GM18951 (cell line): ENCODE measurements at regions not wholly inside any gene's neighbourhood (a gene's known extent, or its start where the extent isn't known, plus 50 kb on each side); places are given as distances from the start of the nearest gene placed in this dataset.

ENCODE experiments used
- POLR2A ChIP-seq: IDR thresholded peaks from 4 replicates; pipeline ENCODE4 v1.6.1; 2011; ENCODE audit warnings: mild to moderate bottlenecking; ENCODE audit not compliant: insufficient read length, insufficient read depth; ENCODE audit errors: extremely low read depth
- in situ Hi-C: fragments of 300-500 bp; cut with MboI; formaldehyde crosslinking; loops from one replicate; pipeline ENCODE4 v1.12.0; 2022; ENCODE audit warnings: low sequenced_read_pairs, mixed read lengths, inconsistent platforms; ENCODE audit not compliant: unreplicated experiment

- no peak for TF ChIP-seq POLR2A
- in situ Hi-C loops: no loop called here
Measured at GRCh38 chr1:219797009-219797408, 131.3 kb downstream of the SLC30A10 start.

GRCh38 chr1:219795363-219795917 lies 132.9 kb downstream of the SLC30A10 start:
- in situ Hi-C loops: no loop called here
- no peak for TF ChIP-seq POLR2A

DNA sequence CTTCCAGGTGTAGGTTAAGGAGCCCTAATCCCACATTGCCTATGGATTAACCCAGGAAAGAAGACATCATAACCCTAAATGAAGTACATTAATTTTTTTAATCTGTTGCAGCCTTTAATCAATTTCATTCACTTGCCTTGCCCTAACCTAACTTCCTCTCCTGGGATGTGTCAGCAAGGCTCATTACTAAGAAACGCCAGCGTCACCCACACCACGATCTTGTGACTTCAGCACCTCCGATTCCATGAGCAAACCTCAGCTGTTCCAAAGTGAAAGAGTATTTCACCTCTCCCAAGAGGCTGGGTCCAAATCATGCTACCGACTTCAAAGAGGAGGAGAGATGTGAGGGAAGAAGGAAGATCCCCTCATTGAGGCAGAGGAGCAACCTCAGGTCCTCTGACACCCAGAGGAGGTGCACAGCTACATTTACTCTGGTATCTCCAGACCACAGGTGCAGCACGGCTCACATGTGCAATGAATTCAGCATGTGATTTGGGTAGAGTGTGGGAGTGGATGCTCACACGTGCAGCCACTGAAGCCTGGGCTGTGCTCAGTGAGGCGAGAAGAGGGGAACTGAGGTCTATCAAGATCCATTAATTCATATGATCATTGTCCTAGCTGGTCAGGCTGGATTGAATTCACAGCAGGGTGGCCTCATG lies 134.1 kb downstream of the SLC30A10 start:
- in situ Hi-C loops: no loop called here

DNA sequence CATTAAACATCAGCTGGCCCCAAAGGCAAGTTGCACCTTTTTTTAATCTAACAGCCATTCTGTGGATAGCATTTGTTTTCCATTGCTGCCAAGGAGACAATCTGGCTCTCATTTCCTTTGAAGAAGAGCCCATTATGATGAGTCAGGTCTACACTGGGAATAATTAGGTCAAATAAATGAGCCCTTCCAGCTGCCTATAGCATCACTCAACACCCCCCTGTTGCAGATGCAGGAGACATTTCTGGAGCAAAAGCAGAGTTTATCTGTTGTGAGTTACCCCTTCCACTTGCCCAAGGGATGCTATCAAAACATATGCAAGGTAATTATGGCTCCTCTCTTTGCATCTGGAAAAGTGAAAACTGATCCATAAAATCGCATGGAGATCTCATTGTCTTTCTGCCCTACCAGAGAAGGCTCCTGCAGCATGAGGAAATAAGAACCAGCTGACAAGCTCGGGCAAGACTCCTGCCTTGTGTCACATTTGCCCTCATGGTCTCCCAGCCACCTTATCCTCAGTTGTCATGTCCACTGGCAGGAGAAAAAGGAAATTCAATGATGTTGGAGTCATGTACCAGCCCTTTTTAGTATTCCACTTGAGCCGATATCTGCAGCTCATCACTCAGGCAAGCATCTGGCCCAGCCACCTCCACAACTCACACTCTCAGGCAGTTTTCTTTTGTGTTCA lies 135.9 kb downstream of the SLC30A10 start:
- in situ Hi-C loops: no loop called here
- no peak for TF ChIP-seq POLR2A

More for the DNA sequence above, 134.1 kb downstream of the SLC30A10 start:
- no peak for TF ChIP-seq POLR2A

DNA sequence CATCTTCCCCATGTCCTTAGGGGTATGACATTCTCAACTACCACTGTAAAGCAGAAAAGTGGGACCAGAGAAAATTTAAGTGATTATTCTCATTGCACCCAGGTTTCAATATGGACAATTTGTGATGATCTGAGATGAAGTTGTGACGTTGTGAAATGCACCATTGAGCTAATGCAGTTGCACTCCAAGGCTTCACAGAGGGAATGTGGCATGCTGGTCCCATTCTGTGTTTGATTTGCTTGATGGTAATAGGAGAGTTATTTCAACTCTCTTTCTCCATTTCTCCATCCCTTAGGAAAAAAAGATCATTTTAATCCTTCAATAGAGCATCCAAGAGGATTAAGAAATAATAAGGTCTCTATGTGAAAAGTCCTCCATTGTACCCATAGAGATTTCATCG lies 136.6 kb downstream of the SLC30A10 start:
- in situ Hi-C loops: no loop called here
- no peak for TF ChIP-seq POLR2A

GRCh38 chr1:219790834-219791615 lies 137.3 kb downstream of the SLC30A10 start:
- in situ Hi-C loops: no loop called here
- TF ChIP-seq POLR2A: no peak

- in situ Hi-C loops: no loop called here
- no peak for TF ChIP-seq POLR2A
Measured at GRCh38 chr1:219788700-219789099, 139.7 kb downstream of the SLC30A10 start.

DNA sequence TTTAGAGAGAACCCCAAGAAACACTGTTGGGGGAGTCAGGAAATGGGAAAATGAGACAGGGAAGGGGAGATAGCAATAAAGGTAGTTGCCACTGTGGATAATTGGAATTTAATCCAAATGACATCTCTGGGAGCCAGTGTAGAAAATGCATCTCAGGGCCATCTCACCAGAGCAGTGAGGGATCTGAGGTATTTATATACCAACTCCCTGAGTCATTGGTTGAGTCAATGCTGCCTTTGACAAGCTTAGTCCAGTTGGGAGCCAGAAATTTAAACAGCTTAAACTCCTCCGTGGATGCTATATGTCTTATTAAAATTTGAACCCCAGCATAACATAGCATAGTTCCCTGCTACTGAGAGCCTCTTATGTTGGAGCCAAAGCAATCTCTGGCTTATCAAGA lies 140.3 kb downstream of the SLC30A10 start:
- in situ Hi-C loops: no loop called here
- no peak for TF ChIP-seq POLR2A

- in situ Hi-C loops: no loop called here
Measured at GRCh38 chr1:219784660-219785381, 143.5 kb downstream of the SLC30A10 start.

GRCh38 chr1:219783605-219784235 lies 144.6 kb downstream of the SLC30A10 start:
- TF ChIP-seq POLR2A: no peak
- in situ Hi-C loops: no loop called here

More at GRCh38 chr1:219784660-219785381, 143.5 kb downstream of the SLC30A10 start:
- no peak for TF ChIP-seq POLR2A

DNA sequence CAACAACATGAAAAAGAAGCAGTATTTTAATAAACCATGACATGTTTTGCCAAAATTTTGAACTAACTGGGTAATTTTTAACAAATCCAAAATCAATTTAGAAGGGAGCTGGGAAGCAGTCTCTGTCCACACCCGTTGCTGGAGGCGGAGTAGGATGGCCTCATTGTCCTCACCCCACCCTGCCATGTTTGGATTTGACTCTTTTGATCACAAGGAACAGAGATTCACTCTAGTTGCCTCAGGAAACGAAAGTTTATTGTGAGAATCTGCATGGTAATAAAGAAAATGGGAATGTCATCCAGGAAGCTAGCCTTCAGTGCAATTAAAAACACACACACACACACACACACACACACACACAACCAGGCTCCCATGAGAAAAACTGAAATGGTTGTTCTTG lies 145.4 kb downstream of the SLC30A10 start:
- no peak for TF ChIP-seq POLR2A
- in situ Hi-C loops: no loop called here

GRCh38 chr1:219782311-219782710 lies 146.0 kb downstream of the SLC30A10 start:
- in situ Hi-C loops: no loop called here
- no peak for TF ChIP-seq POLR2A
